Chondrocyte (in vitro differentiated cells): ENCODE measurements at regions not wholly inside any gene's neighbourhood (a gene's known extent, or its start where the extent isn't known, plus 50 kb on each side); places are given as distances from the start of the nearest gene placed in this dataset.

Experiments used
- DNase-seq: peaks from one replicate; pipeline ENCODE4 v3.0.0; 2021; ENCODE audit warnings: mixed read lengths, low spot score
- H3K27ac Mint-ChIP-seq: one replicate; pipeline ENCODE4 v1.8.0; 2021; ENCODE audit warnings: mild to moderate bottlenecking, moderate library complexity, mixed read lengths; ENCODE audit not compliant: unreplicated experiment
- H3K27me3 Mint-ChIP-seq: 2 replicates; pipeline ENCODE4 v1.8.0; 2021; ENCODE audit warnings: low read depth, mixed read lengths
- H3K36me3 Mint-ChIP-seq: 2 replicates; pipeline ENCODE4 v1.8.0; 2021; ENCODE audit warnings: low read depth, mixed read lengths
- H3K4me1 Mint-ChIP-seq: 2 replicates; pipeline ENCODE4 v1.8.0; 2021; ENCODE audit warnings: low read depth, mild to moderate bottlenecking, mixed read lengths
- H3K4me3 Mint-ChIP-seq: one replicate; pipeline ENCODE4 v1.8.0; 2021; ENCODE audit warnings: mild to moderate bottlenecking, moderate library complexity, mixed read lengths; ENCODE audit not compliant: unreplicated experiment
- H3K9me3 Mint-ChIP-seq: 2 replicates; pipeline ENCODE4 v1.8.0; 2021; ENCODE audit warnings: low read depth, mixed read lengths
- TF ChIP-seq, protein P1 (sequence below): fragments of 200-600 bp; sonication (generic); IDR thresholded peaks from 2 replicates; pipeline ENCODE4 v1.5.0; 2021; ENCODE audit warnings: antibody characterized with exemption, mild to moderate bottlenecking, moderate library complexity

DNA sequence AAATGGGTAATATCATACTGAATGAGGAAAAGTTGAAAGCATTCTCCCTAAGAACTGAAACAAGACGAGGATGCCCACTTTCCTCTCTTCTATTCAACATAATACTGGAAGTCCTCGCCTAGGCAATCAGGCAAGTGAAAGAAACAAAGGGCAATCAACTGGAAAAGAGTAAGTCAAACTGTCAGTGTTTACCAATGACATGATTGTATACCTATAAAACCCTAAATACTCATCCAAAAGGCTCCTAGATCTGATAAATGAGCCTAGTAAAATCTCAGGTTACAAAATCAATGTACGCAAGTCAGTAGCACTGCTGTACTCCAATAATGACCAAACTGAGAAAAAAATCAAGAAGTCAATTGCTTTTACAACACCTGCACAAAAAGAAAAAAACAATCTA, 575.8 kb upstream of the PRMT6 start:
- H3K36me3 Mint-ChIP-seq, result peaks cover 3% of the 10 kb centered on the region
- no peak for DNase-seq
- TF ChIP-seq, protein P1, sequence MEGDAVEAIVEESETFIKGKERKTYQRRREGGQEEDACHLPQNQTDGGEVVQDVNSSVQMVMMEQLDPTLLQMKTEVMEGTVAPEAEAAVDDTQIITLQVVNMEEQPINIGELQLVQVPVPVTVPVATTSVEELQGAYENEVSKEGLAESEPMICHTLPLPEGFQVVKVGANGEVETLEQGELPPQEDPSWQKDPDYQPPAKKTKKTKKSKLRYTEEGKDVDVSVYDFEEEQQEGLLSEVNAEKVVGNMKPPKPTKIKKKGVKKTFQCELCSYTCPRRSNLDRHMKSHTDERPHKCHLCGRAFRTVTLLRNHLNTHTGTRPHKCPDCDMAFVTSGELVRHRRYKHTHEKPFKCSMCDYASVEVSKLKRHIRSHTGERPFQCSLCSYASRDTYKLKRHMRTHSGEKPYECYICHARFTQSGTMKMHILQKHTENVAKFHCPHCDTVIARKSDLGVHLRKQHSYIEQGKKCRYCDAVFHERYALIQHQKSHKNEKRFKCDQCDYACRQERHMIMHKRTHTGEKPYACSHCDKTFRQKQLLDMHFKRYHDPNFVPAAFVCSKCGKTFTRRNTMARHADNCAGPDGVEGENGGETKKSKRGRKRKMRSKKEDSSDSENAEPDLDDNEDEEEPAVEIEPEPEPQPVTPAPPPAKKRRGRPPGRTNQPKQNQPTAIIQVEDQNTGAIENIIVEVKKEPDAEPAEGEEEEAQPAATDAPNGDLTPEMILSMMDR, result no peak
- H3K27me3 Mint-ChIP-seq, result no peaks in the 10 kb centered on the region
- no peak overlapping the region for H3K4me3 Mint-ChIP-seq
- H3K27ac Mint-ChIP-seq, result no peak overlapping the region
- H3K4me1 Mint-ChIP-seq, result no peaks in the 10 kb centered on the region
- H3K9me3 Mint-ChIP-seq, result peaks cover 44% of the 10 kb centered on the region

DNA sequence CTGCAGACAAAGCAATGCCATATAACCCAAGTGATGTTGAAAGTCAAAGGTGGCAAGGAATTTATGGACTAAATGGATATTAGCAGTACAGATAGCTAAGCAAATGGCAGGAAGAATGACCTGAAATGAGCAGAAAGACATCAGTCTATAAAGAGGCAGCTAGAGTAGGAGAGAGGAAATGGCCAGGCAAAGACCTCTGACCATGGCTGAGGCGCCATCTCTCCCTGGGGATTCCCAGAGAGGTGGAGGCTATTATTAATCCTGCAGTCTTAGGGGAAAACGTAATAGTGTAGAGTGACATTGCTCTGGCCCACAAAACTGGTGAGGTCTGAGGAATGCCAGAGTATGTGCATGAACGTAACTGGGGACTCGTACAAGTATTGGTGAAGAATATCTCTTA, 563.6 kb upstream of the PRMT6 start:
- Mint-ChIP-seq H3K4me3 (no peak overlapping the region), H3K4me1 (no peaks in the 10 kb centered on the region), H3K36me3 (no peaks in the 10 kb centered on the region), H3K27ac (no peak overlapping the region), H3K9me3 (peaks cover 10% of the 10 kb centered on the region), H3K27me3 (no peaks in the 10 kb centered on the region)
- TF ChIP-seq, protein P1, result no peak
- no peak for DNase-seq

DNA sequence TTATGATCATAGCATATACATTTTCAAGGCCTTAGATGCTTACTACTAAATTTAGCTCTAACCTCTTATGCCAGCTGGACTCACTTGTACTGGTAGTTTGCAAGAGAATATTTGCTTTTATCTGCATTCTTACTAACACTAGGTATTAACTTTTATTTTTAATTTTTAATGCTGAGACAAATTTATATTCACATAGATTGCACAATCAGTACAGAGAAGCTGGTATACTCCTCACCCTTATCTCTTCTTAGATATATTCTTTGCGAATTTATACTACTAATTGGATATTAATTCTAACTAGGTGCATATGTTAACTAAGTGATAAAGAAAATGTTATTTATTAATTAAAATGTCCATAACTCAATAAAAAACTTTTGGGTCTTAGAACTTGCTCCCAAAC, 561.8 kb upstream of the PRMT6 start:
- no peak overlapping the region for H3K4me3 Mint-ChIP-seq
- no peak overlapping the region for H3K27ac Mint-ChIP-seq
- TF ChIP-seq, protein P1, result no peak
- H3K27me3 Mint-ChIP-seq, result no peaks in the 10 kb centered on the region
- DNase-seq, result no peak
- no peaks in the 10 kb centered on the region for H3K4me1 Mint-ChIP-seq
- H3K36me3 Mint-ChIP-seq, result no peaks in the 10 kb centered on the region
- H3K9me3 Mint-ChIP-seq, result no peaks in the 10 kb centered on the region

DNA sequence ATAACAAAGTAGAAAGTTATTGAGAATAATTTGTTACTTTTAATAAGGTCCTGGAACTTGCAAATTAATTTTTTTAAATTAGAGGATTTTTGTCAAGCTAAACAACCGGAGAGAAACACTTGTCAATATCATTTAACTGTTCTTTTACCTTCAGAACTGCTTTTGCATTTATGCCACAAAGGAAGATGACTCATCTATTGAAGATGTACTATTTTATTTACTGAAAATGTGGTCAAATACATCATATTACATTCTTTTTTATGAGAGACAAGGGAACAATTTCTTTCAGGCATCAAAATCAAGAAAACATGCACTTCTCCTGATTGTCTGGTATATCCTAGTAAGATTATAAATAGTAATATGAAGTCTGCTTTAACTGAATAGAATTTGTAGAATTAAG, 558.2 kb upstream of the PRMT6 start:
- H3K27me3 Mint-ChIP-seq, result no peaks in the 10 kb centered on the region
- no peaks in the 10 kb centered on the region for H3K9me3 Mint-ChIP-seq
- TF ChIP-seq, protein P1, result no peak

DNA sequence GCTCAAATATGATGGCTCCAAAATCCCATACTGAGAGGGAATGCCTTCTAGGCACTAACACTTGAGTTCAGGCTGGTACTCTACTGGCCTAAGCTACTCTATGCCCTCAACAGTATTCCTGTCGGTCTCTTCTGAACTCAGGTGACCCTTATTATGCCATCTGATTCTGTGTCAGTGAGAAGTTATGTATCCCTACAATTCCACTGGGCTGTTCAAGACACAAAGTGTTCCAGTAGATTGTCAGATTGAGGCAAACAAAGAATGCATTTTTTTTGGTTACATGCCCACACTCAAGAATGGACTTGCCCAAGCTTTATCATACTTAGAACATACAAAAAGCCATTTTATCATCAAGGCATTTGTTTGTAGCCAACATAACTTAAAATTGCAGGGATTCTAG, 553.8 kb upstream of the PRMT6 start:
- Mint-ChIP-seq H3K4me1 (no peaks in the 10 kb centered on the region), H3K9me3 (no peaks in the 10 kb centered on the region), H3K27me3 (no peaks in the 10 kb centered on the region), H3K36me3 (no peaks in the 10 kb centered on the region), H3K27ac (no peak overlapping the region), H3K4me3 (no peak overlapping the region)
- DNase-seq, result no peak
- TF ChIP-seq, protein P1, result no peak

More for the DNA sequence above, 558.2 kb upstream of the PRMT6 start:
- H3K27ac Mint-ChIP-seq, result no peak overlapping the region
- H3K36me3 Mint-ChIP-seq, result no peaks in the 10 kb centered on the region
- no peaks in the 10 kb centered on the region for H3K4me1 Mint-ChIP-seq
- no peak for DNase-seq
- no peak overlapping the region for H3K4me3 Mint-ChIP-seq
